Fibroblast of villous mesenchyme (primary cell): ENCODE measurements at regions not wholly inside any gene's neighbourhood (a gene's known extent, or its start where the extent isn't known, plus 50 kb on each side); places are given as distances from the start of the nearest gene placed in this dataset.

Source experiments
- DNase-seq: peaks from one replicate; pipeline ENCODE4 v3.0.0-alpha.2; 2010; ENCODE audit warnings: low read depth
- H3K4me3 ChIP-seq: 2 replicates; pipeline ENCODE4 v1.5.1; 2011; ENCODE audit warnings: low read depth, mild to moderate bottlenecking, low read length
- TF ChIP-seq, protein P1 (sequence below): IDR thresholded peaks from 2 replicates; pipeline ENCODE4 v1.5.1; 2012; ENCODE audit warnings: low read depth, mild to moderate bottlenecking, low read length; ENCODE audit not compliant: insufficient read depth

DNA sequence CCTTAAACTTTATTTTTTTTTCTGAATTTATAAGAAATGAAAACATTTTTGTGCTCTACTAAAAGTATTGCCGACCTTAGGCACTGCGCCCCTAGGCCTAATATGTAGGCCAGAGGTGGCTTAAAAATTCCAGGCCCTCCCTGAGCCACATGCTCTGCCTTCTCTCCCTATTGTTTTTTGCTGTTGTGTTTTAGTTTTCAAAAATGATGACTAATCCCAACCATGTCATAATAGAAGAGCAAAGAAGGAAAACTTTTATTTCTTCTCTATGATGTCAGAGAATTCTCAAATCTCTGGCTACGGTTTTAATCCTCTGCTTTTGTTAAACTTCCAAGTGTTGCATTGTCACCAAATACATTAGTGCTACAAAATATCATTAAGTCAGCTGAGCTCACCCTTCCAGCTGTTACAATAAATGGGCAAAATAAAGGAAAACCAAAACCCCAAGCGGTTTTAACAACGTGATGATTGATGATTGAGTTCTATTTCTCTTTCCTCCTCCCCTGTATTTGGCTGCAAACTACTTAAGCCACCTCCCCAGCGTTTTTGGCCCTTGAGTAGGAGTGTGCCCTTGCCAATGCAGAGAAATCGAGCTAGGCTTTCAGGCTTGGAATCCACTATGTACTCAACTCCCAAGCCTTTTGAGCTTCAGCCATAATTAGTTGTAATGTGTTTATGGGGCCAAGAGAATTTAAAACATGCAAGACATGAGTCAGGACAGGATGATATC, 163.5 kb upstream of the POU3F3 start:
- H3K4me3 ChIP-seq, result no peak overlapping the region
- DNase-seq, result no peak
- TF ChIP-seq, protein P1, sequence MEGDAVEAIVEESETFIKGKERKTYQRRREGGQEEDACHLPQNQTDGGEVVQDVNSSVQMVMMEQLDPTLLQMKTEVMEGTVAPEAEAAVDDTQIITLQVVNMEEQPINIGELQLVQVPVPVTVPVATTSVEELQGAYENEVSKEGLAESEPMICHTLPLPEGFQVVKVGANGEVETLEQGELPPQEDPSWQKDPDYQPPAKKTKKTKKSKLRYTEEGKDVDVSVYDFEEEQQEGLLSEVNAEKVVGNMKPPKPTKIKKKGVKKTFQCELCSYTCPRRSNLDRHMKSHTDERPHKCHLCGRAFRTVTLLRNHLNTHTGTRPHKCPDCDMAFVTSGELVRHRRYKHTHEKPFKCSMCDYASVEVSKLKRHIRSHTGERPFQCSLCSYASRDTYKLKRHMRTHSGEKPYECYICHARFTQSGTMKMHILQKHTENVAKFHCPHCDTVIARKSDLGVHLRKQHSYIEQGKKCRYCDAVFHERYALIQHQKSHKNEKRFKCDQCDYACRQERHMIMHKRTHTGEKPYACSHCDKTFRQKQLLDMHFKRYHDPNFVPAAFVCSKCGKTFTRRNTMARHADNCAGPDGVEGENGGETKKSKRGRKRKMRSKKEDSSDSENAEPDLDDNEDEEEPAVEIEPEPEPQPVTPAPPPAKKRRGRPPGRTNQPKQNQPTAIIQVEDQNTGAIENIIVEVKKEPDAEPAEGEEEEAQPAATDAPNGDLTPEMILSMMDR, result no peak

- DNase-seq, result no peak
- TF ChIP-seq, protein P1, result no peak
- no peak overlapping the region for H3K4me3 ChIP-seq
Measured at GRCh38 chr2:104698276-104698675, 155.6 kb upstream of the POU3F3 start.

DNA sequence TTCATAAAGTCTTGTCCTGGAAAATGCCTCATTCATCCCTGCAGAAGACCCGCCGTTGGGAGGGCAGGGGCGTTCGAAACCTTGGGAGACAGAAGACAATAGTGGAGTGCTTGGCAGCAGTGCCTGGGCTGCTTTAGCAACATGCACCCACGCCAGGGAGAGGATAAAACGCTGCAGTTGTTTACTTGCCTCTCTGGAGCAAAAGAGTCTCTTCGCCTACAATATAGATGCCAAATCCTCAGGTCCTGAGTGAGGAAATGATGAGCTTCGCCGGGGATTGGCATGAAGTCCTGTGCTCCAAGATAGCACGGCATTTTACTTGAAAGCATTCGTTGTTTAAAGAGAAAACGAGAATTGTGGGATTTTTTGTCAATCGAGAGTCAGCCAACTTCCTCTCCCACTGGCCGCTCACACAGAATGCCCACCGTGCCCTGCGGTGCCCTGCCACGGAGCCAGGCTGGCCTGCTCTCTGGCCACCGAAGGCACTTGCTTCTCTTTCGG, 152.5 kb upstream of the POU3F3 start:
- TF ChIP-seq, protein P1, result no peak
- no peak for DNase-seq
- H3K4me3 ChIP-seq, result no peak overlapping the region

DNA sequence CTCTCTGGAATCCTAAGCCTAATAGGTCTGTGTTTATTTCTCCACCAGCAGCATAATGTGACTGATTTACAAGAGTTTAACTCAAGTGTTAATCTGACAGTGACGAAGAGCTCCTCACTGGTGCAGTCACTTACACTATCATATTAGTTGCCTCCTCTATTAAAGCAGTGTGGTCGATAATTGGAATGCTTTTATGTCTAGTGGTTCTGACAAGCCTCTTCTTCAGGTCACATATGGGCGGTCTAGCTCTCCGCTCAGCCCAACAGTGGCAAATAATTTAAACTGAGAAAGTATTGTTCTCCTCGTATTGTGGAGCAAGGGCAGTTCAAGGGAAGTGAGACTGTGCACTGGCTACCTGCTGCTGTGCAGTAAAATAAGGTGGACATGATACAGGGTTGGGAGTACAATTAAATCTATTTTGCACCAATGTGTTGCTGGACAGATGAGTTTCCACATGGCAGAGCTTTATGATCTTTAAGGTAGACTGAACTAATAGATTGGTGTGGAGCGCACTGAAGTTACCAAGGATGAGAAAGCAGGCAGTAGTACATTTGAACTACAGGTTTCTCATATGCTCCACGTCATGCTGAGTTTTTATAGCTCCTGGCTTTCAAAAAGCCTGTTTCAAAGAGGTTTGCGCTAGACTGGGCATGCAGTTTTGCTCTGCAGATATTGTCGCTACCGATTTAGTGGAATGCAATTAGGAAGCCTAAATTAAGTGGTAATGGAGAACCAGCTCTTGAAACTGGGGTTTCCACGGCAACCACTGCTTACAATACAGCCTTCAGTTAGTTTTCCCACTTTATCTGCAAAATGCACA, 151.7 kb upstream of the POU3F3 start:
- H3K4me3 ChIP-seq, result no peak overlapping the region
- TF ChIP-seq, protein P1, result no peak
- DNase-seq, result no peak

DNA sequence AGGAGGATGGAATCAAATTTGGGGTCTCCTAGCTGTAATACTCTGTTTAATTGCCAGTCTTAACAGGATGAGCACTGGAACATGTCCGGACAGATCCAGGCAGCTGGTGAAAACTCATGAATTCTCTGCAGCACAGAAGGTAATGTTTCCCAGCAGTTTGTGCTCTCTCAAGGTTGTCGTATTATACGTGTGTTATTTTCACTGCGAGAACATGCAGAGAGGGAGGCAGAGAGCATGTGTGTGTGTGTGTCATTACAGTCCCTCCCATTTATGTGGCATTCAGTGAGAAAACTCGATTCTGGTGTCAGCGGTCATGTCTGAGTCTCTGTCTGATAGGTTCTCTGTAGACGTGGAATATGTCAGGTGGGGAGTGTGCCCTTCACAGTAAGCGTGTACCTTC, 150.2 kb upstream of the POU3F3 start:
- no peak overlapping the region for H3K4me3 ChIP-seq
- DNase-seq, result no peak
- TF ChIP-seq, protein P1, result no peak

GRCh38 chr2:104704496-104705245, 149.2 kb upstream of the POU3F3 start:
- TF ChIP-seq, protein P1, result no peak
- no peak overlapping the region for H3K4me3 ChIP-seq
- DNase-seq, result no peak
